K562 (cell line): ENCODE measurements at regions not wholly inside any gene's neighbourhood (a gene's known extent, or its start where the extent isn't known, plus 50 kb on each side); places are given as distances from the start of the nearest gene placed in this dataset.
A peak's percentile ranks its signal among the peaks of the same experiment; 100 is the strongest.

Experiments
- DACH1 ChIP-seq: fragments of 450-650 bp; IDR thresholded peaks from 2 replicates; pipeline ENCODE4 v1.6.1; 2018; ENCODE audit not compliant: partially characterized antibody
- GATAD2B ChIP-seq: fragments of 450-650 bp; IDR thresholded peaks from 2 replicates; pipeline ENCODE4 v1.6.1; 2017; ENCODE audit warnings: mild to moderate bottlenecking, borderline replicate concordance
- MCM3 ChIP-seq: fragments of 450-650 bp; IDR thresholded peaks from 2 replicates; pipeline ENCODE4 v1.6.1; 2016
- NFIC ChIP-seq: fragments of 450-650 bp; IDR thresholded peaks from 2 replicates; pipeline ENCODE4 v1.6.1; 2017; ENCODE audit warnings: mild to moderate bottlenecking, inconsistent platforms
- ZC3H11A ChIP-seq: IDR thresholded peaks from 2 replicates; pipeline ENCODE4 v1.6.1; 2012; ENCODE audit warnings: low read depth, low read length, improper control_type of control experiment
- ZNF224 ChIP-seq: sonication (generic); formaldehyde crosslinking; IDR thresholded peaks from 2 replicates; pipeline ENCODE4 v1.8.0; 2022; ENCODE audit warnings: mild to moderate bottlenecking, missing genetic modification reagents
- ZNF780A ChIP-seq: fragments of 250-450 bp; sonication (Bioruptor Pico); IDR thresholded peaks from 2 replicates; pipeline ENCODE4 v1.5.0; 2021; ENCODE audit warnings: mild to moderate bottlenecking
- TF ChIP-seq, protein P1 (sequence below): sonication (generic); formaldehyde crosslinking; IDR thresholded peaks from 2 replicates; pipeline ENCODE4 v1.8.0; 2022; ENCODE audit warnings: mild to moderate bottlenecking, missing genetic modification reagents
- TF ChIP-seq, protein P2 (sequence below), 2 experiments: IDR thresholded peaks; 2 replicates each; pipeline ENCODE4 v1.6.1; 2012; ENCODE audit warnings: improper control_type of control experiment in 2 of 2, low read depth in 2 of 2, low read length in 2 of 2, borderline replicate concordance in 1 of 2
- TF ChIP-seq, protein P3 (sequence below): fragments of 450-650 bp; IDR thresholded peaks from one replicate; pipeline ENCODE4 v1.6.1; 2018; ENCODE audit warnings: mild to moderate bottlenecking, moderate library complexity; ENCODE audit not compliant: partially characterized antibody
- TF ChIP-seq, protein P4 (sequence below), 2 experiments: fragments of 450-650 bp; IDR thresholded peaks; 2 replicates each; pipeline ENCODE4 v1.6.1; 2016; ENCODE audit warnings: mild to moderate bottlenecking in 2 of 2, borderline replicate concordance in 1 of 2, low read depth in 1 of 2, moderate library complexity in 1 of 2

DNA sequence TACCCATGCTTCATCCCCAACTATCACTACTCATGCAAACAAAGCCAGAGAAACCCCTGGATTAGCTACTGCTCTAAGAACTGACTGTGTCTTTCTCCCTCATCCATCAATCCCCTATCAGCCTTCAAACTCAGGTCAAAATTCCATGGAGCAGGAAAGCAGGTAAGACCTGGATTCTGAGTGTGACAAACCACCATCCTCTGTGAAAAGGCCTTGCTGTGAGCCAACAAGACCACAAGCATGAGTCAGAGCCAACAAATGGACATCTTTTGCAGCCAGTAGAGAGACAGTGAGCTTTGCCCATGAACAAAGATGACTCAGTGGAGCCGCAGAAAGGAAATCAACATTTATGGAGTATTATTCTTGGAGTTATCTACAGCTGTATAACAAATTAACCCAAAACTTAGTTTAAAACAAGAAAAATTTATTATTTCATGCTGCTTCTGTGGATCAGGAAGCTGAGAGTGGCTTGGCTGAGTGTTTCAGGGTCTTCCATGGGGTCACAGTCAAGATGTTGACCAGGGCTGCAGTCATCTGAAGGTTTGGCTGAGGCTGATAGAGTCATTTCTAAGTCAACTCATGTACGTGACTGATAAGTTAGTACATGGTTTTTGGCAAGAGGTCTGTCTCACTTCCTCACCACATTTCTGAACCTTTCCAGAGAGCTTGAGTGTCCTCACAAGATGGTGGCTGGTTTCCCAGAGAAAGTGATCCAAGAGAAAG lies 61.1 kb downstream of the PITPNM2 start (continued):
- TF ChIP-seq, protein P1, sequence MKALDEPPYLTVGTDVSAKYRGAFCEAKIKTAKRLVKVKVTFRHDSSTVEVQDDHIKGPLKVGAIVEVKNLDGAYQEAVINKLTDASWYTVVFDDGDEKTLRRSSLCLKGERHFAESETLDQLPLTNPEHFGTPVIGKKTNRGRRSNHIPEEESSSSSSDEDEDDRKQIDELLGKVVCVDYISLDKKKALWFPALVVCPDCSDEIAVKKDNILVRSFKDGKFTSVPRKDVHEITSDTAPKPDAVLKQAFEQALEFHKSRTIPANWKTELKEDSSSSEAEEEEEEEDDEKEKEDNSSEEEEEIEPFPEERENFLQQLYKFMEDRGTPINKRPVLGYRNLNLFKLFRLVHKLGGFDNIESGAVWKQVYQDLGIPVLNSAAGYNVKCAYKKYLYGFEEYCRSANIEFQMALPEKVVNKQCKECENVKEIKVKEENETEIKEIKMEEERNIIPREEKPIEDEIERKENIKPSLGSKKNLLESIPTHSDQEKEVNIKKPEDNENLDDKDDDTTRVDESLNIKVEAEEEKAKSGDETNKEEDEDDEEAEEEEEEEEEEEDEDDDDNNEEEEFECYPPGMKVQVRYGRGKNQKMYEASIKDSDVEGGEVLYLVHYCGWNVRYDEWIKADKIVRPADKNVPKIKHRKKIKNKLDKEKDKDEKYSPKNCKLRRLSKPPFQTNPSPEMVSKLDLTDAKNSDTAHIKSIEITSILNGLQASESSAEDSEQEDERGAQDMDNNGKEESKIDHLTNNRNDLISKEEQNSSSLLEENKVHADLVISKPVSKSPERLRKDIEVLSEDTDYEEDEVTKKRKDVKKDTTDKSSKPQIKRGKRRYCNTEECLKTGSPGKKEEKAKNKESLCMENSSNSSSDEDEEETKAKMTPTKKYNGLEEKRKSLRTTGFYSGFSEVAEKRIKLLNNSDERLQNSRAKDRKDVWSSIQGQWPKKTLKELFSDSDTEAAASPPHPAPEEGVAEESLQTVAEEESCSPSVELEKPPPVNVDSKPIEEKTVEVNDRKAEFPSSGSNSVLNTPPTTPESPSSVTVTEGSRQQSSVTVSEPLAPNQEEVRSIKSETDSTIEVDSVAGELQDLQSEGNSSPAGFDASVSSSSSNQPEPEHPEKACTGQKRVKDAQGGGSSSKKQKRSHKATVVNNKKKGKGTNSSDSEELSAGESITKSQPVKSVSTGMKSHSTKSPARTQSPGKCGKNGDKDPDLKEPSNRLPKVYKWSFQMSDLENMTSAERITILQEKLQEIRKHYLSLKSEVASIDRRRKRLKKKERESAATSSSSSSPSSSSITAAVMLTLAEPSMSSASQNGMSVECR (CRISPR knock-in tag), result no peak
- TF ChIP-seq GATAD2B (no peak), ZNF780A (CRISPR knock-in tag) (no peak), NFIC (peak; percentile 81), DACH1 (no peak), MCM3 (no peak), ZNF224 (CRISPR knock-in tag) (no peak), ZC3H11A (no peak)
- TF ChIP-seq, protein P2, sequence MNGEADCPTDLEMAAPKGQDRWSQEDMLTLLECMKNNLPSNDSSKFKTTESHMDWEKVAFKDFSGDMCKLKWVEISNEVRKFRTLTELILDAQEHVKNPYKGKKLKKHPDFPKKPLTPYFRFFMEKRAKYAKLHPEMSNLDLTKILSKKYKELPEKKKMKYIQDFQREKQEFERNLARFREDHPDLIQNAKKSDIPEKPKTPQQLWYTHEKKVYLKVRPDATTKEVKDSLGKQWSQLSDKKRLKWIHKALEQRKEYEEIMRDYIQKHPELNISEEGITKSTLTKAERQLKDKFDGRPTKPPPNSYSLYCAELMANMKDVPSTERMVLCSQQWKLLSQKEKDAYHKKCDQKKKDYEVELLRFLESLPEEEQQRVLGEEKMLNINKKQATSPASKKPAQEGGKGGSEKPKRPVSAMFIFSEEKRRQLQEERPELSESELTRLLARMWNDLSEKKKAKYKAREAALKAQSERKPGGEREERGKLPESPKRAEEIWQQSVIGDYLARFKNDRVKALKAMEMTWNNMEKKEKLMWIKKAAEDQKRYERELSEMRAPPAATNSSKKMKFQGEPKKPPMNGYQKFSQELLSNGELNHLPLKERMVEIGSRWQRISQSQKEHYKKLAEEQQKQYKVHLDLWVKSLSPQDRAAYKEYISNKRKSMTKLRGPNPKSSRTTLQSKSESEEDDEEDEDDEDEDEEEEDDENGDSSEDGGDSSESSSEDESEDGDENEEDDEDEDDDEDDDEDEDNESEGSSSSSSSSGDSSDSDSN (IDR thresholded peaks at IDR 0.05; ENCODE audit: borderline replicate concordance in 1 of 2, low read depth in 2 of 2, low read length in 2 of 2), result 0 out of 4 replicates have a peak, but pooled peaks of 1 of the 2 experiments have one; percentile 15
- TF ChIP-seq, protein P3, sequence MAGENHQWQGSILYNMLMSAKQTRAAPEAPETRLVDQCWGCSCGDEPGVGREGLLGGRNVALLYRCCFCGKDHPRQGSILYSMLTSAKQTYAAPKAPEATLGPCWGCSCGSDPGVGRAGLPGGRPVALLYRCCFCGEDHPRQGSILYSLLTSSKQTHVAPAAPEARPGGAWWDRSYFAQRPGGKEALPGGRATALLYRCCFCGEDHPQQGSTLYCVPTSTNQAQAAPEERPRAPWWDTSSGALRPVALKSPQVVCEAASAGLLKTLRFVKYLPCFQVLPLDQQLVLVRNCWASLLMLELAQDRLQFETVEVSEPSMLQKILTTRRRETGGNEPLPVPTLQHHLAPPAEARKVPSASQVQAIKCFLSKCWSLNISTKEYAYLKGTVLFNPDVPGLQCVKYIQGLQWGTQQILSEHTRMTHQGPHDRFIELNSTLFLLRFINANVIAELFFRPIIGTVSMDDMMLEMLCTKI, result no peak
- TF ChIP-seq, protein P4, sequence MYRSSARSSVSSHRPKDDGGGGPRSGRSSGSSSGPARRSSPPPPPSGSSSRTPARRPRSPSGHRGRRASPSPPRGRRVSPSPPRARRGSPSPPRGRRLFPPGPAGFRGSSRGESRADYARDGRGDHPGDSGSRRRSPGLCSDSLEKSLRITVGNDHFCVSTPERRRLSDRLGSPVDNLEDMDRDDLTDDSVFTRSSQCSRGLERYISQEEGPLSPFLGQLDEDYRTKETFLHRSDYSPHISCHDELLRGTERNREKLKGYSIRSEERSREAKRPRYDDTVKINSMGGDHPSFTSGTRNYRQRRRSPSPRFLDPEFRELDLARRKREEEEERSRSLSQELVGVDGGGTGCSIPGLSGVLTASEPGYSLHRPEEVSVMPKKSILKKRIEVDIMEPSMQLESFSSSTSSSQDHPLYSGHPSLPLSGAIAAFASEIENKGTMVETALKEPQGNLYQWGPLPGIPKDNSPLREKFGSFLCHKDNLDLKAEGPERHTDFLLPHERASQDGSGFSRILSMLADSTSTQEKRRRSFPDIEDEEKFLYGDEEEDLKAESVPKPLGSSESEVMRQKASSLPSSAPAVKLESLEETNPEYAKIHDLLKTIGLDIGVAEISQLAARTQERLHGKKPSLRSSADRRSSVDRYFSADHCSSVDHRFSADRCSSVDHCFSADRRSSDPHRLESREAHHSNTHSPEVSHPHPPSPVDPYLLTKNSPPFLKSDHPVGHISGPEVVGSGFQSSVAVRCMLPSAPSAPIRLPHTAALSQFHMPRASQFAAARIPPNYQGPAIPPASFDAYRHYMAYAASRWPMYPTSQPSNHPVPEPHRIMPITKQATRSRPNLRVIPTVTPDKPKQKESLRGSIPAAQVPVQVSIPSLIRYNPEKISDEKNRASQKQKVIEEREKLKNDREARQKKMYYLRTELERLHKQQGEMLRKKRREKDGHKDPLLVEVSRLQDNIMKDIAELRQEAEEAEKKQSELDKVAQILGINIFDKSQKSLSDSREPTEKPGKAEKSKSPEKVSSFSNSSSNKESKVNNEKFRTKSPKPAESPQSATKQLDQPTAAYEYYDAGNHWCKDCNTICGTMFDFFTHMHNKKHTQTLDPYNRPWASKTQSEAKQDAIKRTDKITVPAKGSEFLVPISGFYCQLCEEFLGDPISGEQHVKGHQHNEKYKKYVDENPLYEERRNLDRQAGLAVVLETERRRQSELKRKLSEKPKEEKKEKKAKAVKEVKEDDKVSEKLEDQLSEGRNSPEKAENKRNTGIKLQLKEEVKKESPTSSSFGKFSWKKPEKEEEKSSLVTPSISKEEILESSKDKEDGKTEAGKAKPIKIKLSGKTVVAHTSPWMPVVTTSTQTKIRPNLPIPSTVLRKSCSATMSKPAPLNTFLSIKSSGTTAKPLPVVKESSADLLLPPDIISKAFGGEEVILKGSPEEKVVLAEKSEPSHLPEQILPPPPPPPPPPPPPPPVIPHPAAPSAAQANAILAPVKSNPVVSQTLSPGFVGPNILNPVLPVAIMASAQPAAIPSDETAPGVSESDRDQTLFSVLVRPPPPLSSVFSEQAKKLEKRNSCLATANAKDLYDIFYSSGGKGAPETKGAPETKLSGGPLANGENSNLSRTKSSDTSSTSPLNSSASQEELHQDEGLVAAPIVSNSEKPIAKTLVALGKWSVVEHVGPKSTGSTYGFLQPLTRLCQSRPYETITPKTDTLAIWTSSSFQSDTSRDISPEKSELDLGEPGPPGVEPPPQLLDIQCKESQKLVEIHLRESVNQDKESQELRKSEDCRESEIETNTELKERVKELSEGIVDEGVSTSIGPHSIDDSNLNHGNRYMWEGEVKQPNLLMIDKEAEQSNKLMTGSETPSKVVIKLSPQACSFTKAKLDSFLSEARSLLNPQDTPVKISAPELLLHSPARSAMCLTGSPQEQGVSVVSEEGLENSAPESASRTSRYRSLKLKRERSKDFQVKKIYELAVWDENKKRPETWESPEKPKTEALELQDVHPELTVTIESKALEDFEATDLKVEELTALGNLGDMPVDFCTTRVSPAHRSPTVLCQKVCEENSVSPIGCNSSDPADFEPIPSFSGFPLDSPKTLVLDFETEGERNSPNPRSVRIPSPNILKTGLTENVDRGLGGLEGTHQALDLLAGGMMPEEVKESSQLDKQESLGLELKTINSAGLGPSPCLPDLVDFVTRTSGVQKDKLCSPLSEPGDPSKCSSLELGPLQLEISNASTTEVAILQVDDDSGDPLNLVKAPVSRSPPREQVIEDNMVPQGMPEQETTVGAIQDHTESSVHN (IDR thresholded peaks at IDR 0.05; ENCODE audit: borderline replicate concordance in 1 of 2, low read depth in 1 of 2), result no peak
